ENCODE measurements at regions not wholly inside any gene's neighbourhood (a gene's known extent, or its start where the extent isn't known, plus 50 kb on each side); places are given as distances from the start of the nearest gene placed in this dataset.
A peak's percentile ranks its signal among the peaks of the same experiment; 100 is the strongest.
"Not testable (repeated sequence)": the region's sequence is repeated elsewhere in the genome, so short reads cannot be mapped to it uniquely, and the experiment has no call there.

GRCh38 chr6:69623357-69623756 lies 173.5 kb downstream of the LMBRD1 start:
- peak; percentile 19 for DNase-seq

GRCh38 chr6:69622924-69623323 lies 173.9 kb downstream of the LMBRD1 start:
- DNase-seq, result peak; percentile 19

GRCh38 chr6:69622230-69622629 lies 174.6 kb downstream of the LMBRD1 start:
- DNase-seq, result peak; percentile 85

- DNase-seq, result no peak
These were observed 179.6 kb downstream of the LMBRD1 start for GRCh38 chr6:69617163-69617562.

- no peak for DNase-seq
These were observed 186.9 kb downstream of the LMBRD1 start for GRCh38 chr6:69609836-69610472.

- no peak for DNase-seq
These were observed 195.7 kb downstream of the LMBRD1 start for GRCh38 chr6:69601132-69601531.

GRCh38 chr6:69594405-69594804 lies 202.4 kb downstream of the LMBRD1 start:
- no peak for DNase-seq

- DNase-seq, result no peak
These were observed 203.1 kb downstream of the LMBRD1 start for GRCh38 chr6:69593706-69594105.

- DNase-seq, result no peak
These were observed 207.2 kb downstream of the LMBRD1 start for GRCh38 chr6:69589626-69590025.

- DNase-seq, result no peak
These were observed 211.7 kb downstream of the LMBRD1 start for GRCh38 chr6:69584913-69585729.

- no peak for DNase-seq
These were observed 212.3 kb downstream of the LMBRD1 start for GRCh38 chr6:69584536-69584912.

- DNase-seq, result no peak
These were observed 215.2 kb downstream of the LMBRD1 start for GRCh38 chr6:69581581-69581980.

GRCh38 chr6:69580706-69581105 lies 216.1 kb downstream of the LMBRD1 start:
- no peak for DNase-seq

- DNase-seq, result no peak
These were observed 218.4 kb downstream of the LMBRD1 start for GRCh38 chr6:69578361-69578890.

- no peak for DNase-seq
These were observed 225.6 kb downstream of the LMBRD1 start for GRCh38 chr6:69571234-69571633.

GRCh38 chr6:69570106-69570505 lies 226.7 kb downstream of the LMBRD1 start:
- DNase-seq, result no peak

- DNase-seq, result not testable (repeated sequence)
These were observed 236.2 kb downstream of the LMBRD1 start for GRCh38 chr6:69560597-69560996.

- DNase-seq, result no peak
These were observed 241.6 kb downstream of the LMBRD1 start for GRCh38 chr6:69555088-69555638.

GRCh38 chr6:69542494-69542893 lies 254.3 kb downstream of the LMBRD1 start:
- DNase-seq, result no peak

GRCh38 chr6:69527921-69528476 lies 268.8 kb downstream of the LMBRD1 start:
- DNase-seq, result no peak

GRCh38 chr6:69515480-69515879 lies 281.3 kb downstream of the LMBRD1 start:
- not testable (repeated sequence) for DNase-seq

- DNase-seq, result no peak
These were observed 302.2 kb downstream of the LMBRD1 start for GRCh38 chr6:69494595-69494994.

- no peak for DNase-seq
These were observed 306.8 kb downstream of the LMBRD1 start for GRCh38 chr6:69489970-69490369.

GRCh38 chr6:69487688-69488087 lies 309.1 kb downstream of the LMBRD1 start:
- DNase-seq, result no peak
